ENCODE measurements at regions not wholly inside any gene's neighbourhood (a gene's known extent, or its start where the extent isn't known, plus 50 kb on each side); places are given as distances from the start of the nearest gene placed in this dataset.

DNA sequence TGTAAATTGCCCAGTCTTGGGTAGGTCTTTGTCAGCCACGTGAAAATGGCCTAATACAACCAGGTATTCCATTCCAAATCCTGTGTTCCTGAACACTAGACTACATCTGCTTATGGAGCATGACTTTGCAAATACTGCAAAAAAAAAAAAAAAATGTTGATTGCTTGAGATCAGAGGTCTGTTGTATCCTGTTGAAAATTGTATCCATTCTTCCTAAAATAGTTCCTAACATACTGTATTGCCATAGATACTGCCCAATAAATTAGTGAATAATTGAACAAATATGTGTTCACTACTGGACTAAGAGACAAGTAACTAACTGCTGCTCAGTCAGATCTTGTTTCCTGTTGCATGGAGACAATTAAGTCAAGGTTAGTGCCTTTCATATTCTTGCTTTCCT, 164.3 kb upstream of the PABPC4L start:
- Mint-ChIP-seq H3K36me3 (ENCODE audit: low read depth, unreplicated experiment) (no peaks in the 10 kb centered on the region), H3K4me1 (ENCODE audit: unreplicated experiment) (peaks cover 23% of the 10 kb centered on the region), H3K4me3 (ENCODE audit: unreplicated experiment) (no peak overlapping the region), H3K27ac (ENCODE audit: unreplicated experiment) (no peak overlapping the region), H3K9me3 (ENCODE audit: unreplicated experiment) (no peaks in the 10 kb centered on the region), H3K27me3 (ENCODE audit: unreplicated experiment) (no peaks in the 10 kb centered on the region)
- no peak for DNase-seq (ENCODE audit: low spot score)
- TF ChIP-seq CTCF (IDR thresholded peaks at IDR 0.05; ENCODE audit: unreplicated experiment), result no peak

- Mint-ChIP-seq H3K36me3 (ENCODE audit: low read depth, unreplicated experiment) (no peaks in the 10 kb centered on the region), H3K4me3 (ENCODE audit: unreplicated experiment) (no peak overlapping the region), H3K27ac (ENCODE audit: unreplicated experiment) (no peak overlapping the region), H3K4me1 (ENCODE audit: unreplicated experiment) (peaks cover 23% of the 10 kb centered on the region), H3K27me3 (ENCODE audit: unreplicated experiment) (no peaks in the 10 kb centered on the region), H3K9me3 (ENCODE audit: unreplicated experiment) (no peaks in the 10 kb centered on the region)
- no peak for DNase-seq (ENCODE audit: low spot score)
- no peak for TF ChIP-seq CTCF (IDR thresholded peaks at IDR 0.05; ENCODE audit: unreplicated experiment)
Observed at GRCh38 chr4:134364928-134365327, 163.3 kb upstream of the PABPC4L start.

DNA sequence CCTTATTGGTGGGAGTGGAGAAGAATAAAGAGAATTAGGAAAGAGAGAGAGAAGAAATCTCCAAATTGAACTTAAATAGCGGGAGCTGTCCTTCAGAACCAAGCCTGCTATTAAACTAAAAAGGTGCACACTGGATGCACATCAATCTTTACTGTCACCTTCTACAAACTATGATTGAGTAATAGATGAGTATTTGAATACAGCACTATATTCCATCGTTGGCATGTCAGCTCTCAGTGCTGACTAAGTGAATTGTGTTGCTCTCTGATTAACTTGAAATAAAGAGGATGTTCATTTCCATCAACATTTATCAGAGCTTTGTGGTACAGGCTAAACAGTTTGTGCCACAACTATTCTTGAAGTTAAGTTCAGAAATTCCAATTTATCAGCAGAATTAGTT, 143.7 kb upstream of the PABPC4L start:
- no peak for DNase-seq (ENCODE audit: low spot score)
- TF ChIP-seq CTCF (IDR thresholded peaks at IDR 0.05; ENCODE audit: unreplicated experiment), result no peak
- Mint-ChIP-seq H3K4me1 (ENCODE audit: unreplicated experiment) (no peaks in the 10 kb centered on the region), H3K9me3 (ENCODE audit: unreplicated experiment) (no peaks in the 10 kb centered on the region), H3K36me3 (ENCODE audit: low read depth, unreplicated experiment) (no peaks in the 10 kb centered on the region), H3K4me3 (ENCODE audit: unreplicated experiment) (no peak overlapping the region), H3K27ac (ENCODE audit: unreplicated experiment) (no peak overlapping the region), H3K27me3 (ENCODE audit: unreplicated experiment) (no peaks in the 10 kb centered on the region)

DNA sequence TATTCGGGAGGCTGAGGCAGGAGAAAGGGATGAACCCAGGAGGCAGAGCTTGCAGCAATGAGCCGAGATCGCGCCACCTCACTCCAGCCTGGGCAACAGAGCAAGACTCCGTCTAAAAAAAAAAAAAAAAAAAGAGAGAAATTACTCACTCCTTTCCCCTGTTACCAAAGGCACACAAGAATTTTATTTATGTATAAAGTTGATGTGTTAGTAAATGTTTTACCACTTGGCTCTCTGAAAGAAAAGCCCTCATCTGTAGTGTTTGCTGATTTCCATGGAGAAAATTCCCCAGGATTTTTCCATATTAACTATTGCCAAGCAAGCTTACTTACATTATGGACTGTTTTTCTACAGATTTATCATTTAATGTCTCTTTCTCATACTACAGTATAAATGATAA, 142.1 kb upstream of the PABPC4L start:
- Mint-ChIP-seq H3K4me1 (ENCODE audit: unreplicated experiment) (no peaks in the 10 kb centered on the region), H3K9me3 (ENCODE audit: unreplicated experiment) (no peaks in the 10 kb centered on the region), H3K4me3 (ENCODE audit: unreplicated experiment) (no peak overlapping the region), H3K27me3 (ENCODE audit: unreplicated experiment) (no peaks in the 10 kb centered on the region), H3K27ac (ENCODE audit: unreplicated experiment) (no peak overlapping the region), H3K36me3 (ENCODE audit: low read depth, unreplicated experiment) (no peaks in the 10 kb centered on the region)
- DNase-seq (ENCODE audit: low spot score), result no peak
- no peak for TF ChIP-seq CTCF (IDR thresholded peaks at IDR 0.05; ENCODE audit: unreplicated experiment)

DNA sequence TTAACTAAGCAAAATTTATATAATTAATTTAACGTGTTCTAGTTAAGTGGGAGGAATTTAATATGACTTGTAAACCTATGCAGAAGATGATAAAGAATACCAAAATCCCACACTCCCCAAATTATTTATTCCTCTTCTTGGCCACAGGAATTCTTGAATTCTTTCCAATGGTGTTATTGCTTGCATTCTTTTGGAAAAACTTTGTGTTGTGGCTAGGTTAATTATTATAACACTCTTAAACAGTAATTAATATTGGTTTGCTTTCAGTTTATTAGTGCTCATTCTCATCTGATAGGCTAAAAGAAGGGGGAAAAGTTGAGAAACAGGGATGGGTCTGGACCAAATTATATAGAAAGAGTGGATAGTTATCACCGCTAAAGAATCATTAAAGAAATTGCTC, 141.5 kb upstream of the PABPC4L start:
- Mint-ChIP-seq H3K27me3 (ENCODE audit: unreplicated experiment) (no peaks in the 10 kb centered on the region), H3K9me3 (ENCODE audit: unreplicated experiment) (no peaks in the 10 kb centered on the region), H3K36me3 (ENCODE audit: low read depth, unreplicated experiment) (no peaks in the 10 kb centered on the region), H3K4me1 (ENCODE audit: unreplicated experiment) (no peaks in the 10 kb centered on the region), H3K4me3 (ENCODE audit: unreplicated experiment) (no peak overlapping the region), H3K27ac (ENCODE audit: unreplicated experiment) (no peak overlapping the region)
- no peak for DNase-seq (ENCODE audit: low spot score)
- no peak for TF ChIP-seq CTCF (IDR thresholded peaks at IDR 0.05; ENCODE audit: unreplicated experiment)

All from endothelial cell (in vitro differentiated cells).